HT1080 (cell line): ENCODE measurements at regions not wholly inside any gene's neighbourhood (a gene's known extent, or its start where the extent isn't known, plus 50 kb on each side); places are given as distances from the start of the nearest gene placed in this dataset.
A peak's percentile ranks its signal among the peaks of the same experiment; 100 is the strongest.
"Not testable (repeated sequence)": the region's sequence is repeated elsewhere in the genome, so short reads cannot be mapped to it uniquely, and the experiment has no call there.

Source experiments
- DNase-seq: peaks from one replicate; pipeline ENCODE4 v3.0.0-alpha.2; 2015; ENCODE audit warnings: low read depth

GRCh38 chr2:186181625-186182024 is 304.4 kb upstream of the ZC3H15 start:
- no peak for DNase-seq

- not testable (repeated sequence) for DNase-seq
Measured at GRCh38 chr2:186182366-186182765, 303.7 kb upstream of the ZC3H15 start.

- DNase-seq = no peak
Measured at GRCh38 chr2:186183406-186183805, 302.7 kb upstream of the ZC3H15 start.

GRCh38 chr2:186187854-186188253 is 298.2 kb upstream of the ZC3H15 start:
- DNase-seq = no peak

- DNase-seq = no peak
Measured at GRCh38 chr2:186189816-186190215, 296.2 kb upstream of the ZC3H15 start.

- no peak for DNase-seq
Measured at GRCh38 chr2:186195696-186196095, 290.4 kb upstream of the ZC3H15 start.

GRCh38 chr2:186197955-186198354 is 288.1 kb upstream of the ZC3H15 start:
- no peak for DNase-seq

- DNase-seq = no peak
Measured at GRCh38 chr2:186199029-186199428, 287.0 kb upstream of the ZC3H15 start.

- peak; percentile 7 for DNase-seq
Measured at GRCh38 chr2:186201371-186201770, 284.7 kb upstream of the ZC3H15 start.

- DNase-seq = no peak
Measured at GRCh38 chr2:186205254-186205911, 280.7 kb upstream of the ZC3H15 start.

- no peak for DNase-seq
Measured at GRCh38 chr2:186209532-186209931, 276.5 kb upstream of the ZC3H15 start.

GRCh38 chr2:186220409-186220808 is 265.7 kb upstream of the ZC3H15 start:
- DNase-seq = no peak

GRCh38 chr2:186229265-186229664 is 256.8 kb upstream of the ZC3H15 start:
- DNase-seq = no peak

- DNase-seq = no peak
Measured at GRCh38 chr2:186241874-186242273, 244.2 kb upstream of the ZC3H15 start.

- no peak for DNase-seq
Measured at GRCh38 chr2:186254759-186255158, 231.3 kb upstream of the ZC3H15 start.

GRCh38 chr2:186255823-186256222 is 230.2 kb upstream of the ZC3H15 start:
- DNase-seq = no peak

- peak; percentile 50 for DNase-seq
Measured at GRCh38 chr2:186256540-186256939, 229.5 kb upstream of the ZC3H15 start.

- no peak for DNase-seq
Measured at GRCh38 chr2:186263673-186264250, 222.3 kb upstream of the ZC3H15 start.

GRCh38 chr2:186269536-186269935 is 216.5 kb upstream of the ZC3H15 start:
- DNase-seq = no peak

- no peak for DNase-seq
Measured at GRCh38 chr2:186273953-186274352, 212.1 kb upstream of the ZC3H15 start.

GRCh38 chr2:186274936-186275575 is 211.0 kb upstream of the ZC3H15 start:
- DNase-seq = peak; percentile 72

- no peak for DNase-seq
Measured at GRCh38 chr2:186276909-186277308, 209.2 kb upstream of the ZC3H15 start.

GRCh38 chr2:186281726-186282125 is 204.3 kb upstream of the ZC3H15 start:
- DNase-seq = no peak
